GM10266 (cell line): ENCODE measurements at regions not wholly inside any gene's neighbourhood (a gene's known extent, or its start where the extent isn't known, plus 50 kb on each side); places are given as distances from the start of the nearest gene placed in this dataset.
"Not testable (repeated sequence)": the region's sequence is repeated elsewhere in the genome, so short reads cannot be mapped to it uniquely, and the experiment has no call there.

Source experiments
- DNase-seq: peaks from one replicate; pipeline ENCODE4 v3.0.0; 2012; ENCODE audit errors: extremely low spot score
- CTCF ChIP-seq: IDR thresholded peaks from 2 replicates; pipeline ENCODE4 v1.5.1; 2012; ENCODE audit warnings: mild to moderate bottlenecking, low read depth; ENCODE audit not compliant: control insufficient read depth, insufficient read depth; ENCODE audit errors: missing control alignments

GRCh38 chrX:128714425-128714824 lies 662.2 kb upstream of the ACTRT1 start:
- TF ChIP-seq CTCF: no peak
- no peak for DNase-seq

DNA sequence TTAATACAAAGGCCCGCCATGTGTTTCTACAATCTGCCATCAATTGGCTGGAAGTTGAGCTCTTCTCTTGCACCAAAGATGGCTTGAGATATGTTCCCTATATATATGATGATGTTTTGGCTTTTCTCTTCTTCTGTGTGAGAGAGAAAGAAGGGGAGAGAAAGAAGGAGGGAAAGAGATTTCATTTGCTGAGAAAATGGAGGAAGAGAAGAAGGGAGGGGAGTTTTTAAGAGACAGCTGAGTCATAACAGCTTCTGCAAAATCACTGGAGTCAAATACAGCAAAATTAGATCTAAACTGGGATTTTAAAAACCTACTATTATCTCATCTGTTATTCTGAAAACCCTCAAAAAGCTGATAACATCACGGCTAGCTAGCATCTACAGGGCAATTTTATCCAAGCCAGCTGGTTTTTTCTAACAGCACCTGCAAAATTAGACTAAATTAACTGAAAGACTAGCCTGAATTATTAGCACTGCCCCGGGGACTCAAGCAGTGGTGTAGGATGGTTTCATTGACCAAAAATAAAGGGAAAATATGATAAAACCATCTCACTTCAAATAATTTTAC lies 647.6 kb upstream of the ACTRT1 start:
- TF ChIP-seq CTCF: no peak
- DNase-seq: no peak

- no peak for TF ChIP-seq CTCF
These were observed 646.5 kb upstream of the ACTRT1 start for GRCh38 chrX:128698573-128699181.

DNA sequence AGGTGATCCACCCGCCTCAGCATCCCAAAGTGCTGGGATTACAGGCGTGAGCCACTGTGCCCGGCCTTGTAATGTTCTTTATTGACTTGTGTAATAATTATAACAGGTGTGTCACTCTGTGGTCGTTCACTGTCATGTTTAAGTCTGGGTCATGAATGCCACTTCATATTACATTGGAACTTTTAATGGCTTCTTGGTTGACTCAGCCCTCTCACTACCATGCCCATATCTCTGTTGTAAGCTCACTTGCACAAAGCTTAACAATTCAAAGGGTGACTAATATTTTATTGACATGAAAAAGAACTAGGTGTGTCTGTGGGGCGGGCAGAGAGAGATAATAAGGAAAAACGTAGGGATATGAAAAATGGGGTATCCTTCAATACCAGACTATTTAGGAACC lies 639.7 kb upstream of the ACTRT1 start:
- no peak for TF ChIP-seq CTCF
- DNase-seq: no peak

More at GRCh38 chrX:128698573-128699181, 646.5 kb upstream of the ACTRT1 start:
- no peak for DNase-seq

DNA sequence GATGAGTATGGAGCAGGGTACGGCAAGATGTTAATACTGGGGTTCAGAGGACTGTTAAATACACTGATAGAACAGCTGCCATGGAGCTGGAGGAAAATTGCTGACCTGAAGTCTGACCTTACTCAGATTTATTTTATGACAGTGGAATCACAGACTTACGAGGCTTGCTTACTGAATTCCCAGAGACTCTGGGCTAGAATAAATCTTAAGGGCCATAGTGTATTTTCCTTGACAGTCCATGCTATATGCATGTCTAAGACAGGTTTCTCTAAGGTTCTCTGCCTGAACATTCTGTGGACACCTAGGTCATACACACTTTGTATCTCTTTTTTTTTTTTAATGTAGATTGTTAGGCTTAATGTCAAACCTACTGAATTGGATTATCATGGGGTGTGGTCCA lies 633.2 kb upstream of the ACTRT1 start:
- no peak for TF ChIP-seq CTCF
- DNase-seq: no peak

GRCh38 chrX:128676651-128677050 lies 624.4 kb upstream of the ACTRT1 start:
- no peak for TF ChIP-seq CTCF
- no peak for DNase-seq

DNA sequence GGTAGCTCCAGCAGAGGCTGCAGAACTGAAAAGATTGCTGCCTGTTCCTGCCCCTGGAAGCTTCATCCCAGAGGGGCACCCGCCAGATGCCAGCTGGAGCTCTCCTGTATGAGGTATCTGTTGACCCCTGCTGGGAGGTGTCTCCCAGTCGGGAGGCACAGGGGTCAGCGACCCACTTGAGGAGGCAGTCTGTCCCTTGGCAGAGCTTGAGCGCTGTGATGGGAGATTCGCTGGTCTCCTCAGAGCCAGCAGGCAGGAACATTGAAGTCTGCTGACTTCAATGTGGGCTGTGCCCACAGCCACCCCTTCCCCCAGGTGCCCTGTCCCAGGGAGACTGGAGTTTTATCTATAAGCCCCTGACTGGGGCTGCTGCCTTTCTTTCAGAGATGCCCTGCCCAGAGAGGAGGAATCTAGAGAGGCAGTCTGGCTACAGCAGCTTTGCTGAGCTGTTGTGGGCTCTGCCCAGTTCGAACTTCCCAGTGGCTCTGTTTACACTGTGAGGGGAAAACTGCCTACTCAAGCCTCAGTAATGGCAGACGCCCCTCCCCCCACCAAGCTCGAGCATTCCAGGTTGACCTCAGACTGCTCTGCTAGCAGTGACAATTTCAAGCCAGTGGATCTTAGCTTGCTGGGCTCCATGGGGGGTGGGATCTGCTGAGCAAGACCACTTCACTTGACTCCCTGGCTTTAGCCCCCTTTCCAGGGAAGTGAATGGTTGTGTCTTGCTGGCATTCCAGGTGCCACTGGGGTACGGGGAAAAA lies 622.3 kb upstream of the ACTRT1 start:
- not testable (repeated sequence) for DNase-seq
